ENCODE measurements at regions not wholly inside any gene's neighbourhood (a gene's known extent, or its start where the extent isn't known, plus 50 kb on each side); places are given as distances from the start of the nearest gene placed in this dataset.

- H3K27ac Mint-ChIP-seq = no peak overlapping the region
- no peak for DNase-seq
- H3K36me3 Mint-ChIP-seq (ENCODE audit: low read depth) = no peaks in the 10 kb centered on the region
- peaks cover 25% of the 10 kb centered on the region for H3K27me3 Mint-ChIP-seq
- H3K9me3 Mint-ChIP-seq = no peaks in the 10 kb centered on the region
- peaks cover 3% of the 10 kb centered on the region for H3K4me1 Mint-ChIP-seq (ENCODE audit: low read depth)
- no peak overlapping the region for H3K4me3 Mint-ChIP-seq
These were observed 84.9 kb upstream of the RTL1 start for GRCh38 chr14:100988411-100988900.

- Mint-ChIP-seq H3K4me1 (ENCODE audit: low read depth) (peaks cover 3% of the 10 kb centered on the region), H3K36me3 (ENCODE audit: low read depth) (no peaks in the 10 kb centered on the region), H3K27ac (no peak overlapping the region), H3K27me3 (peaks cover 22% of the 10 kb centered on the region), H3K4me3 (no peak overlapping the region), H3K9me3 (no peaks in the 10 kb centered on the region)
- DNase-seq = no peak
These were observed 85.4 kb upstream of the RTL1 start for GRCh38 chr14:100988956-100989355.

- H3K36me3 Mint-ChIP-seq (ENCODE audit: low read depth) = no peaks in the 10 kb centered on the region
- H3K27ac Mint-ChIP-seq = no peak overlapping the region
- H3K4me3 Mint-ChIP-seq = no peak overlapping the region
- peaks cover 20% of the 10 kb centered on the region for H3K27me3 Mint-ChIP-seq
- peaks cover 3% of the 10 kb centered on the region for H3K4me1 Mint-ChIP-seq (ENCODE audit: low read depth)
- no peak for DNase-seq
- no peaks in the 10 kb centered on the region for H3K9me3 Mint-ChIP-seq
These were observed 86.4 kb upstream of the RTL1 start for GRCh38 chr14:100989924-100990323.

- Mint-ChIP-seq H3K36me3 (ENCODE audit: low read depth) (no peaks in the 10 kb centered on the region), H3K27ac (no peak overlapping the region), H3K9me3 (no peaks in the 10 kb centered on the region), H3K4me3 (no peak overlapping the region), H3K4me1 (ENCODE audit: low read depth) (no peaks in the 10 kb centered on the region), H3K27me3 (peaks cover 39% of the 10 kb centered on the region)
- DNase-seq = no peak
These were observed 90.6 kb upstream of the RTL1 start for GRCh38 chr14:100994082-100994481.

- peaks cover 39% of the 10 kb centered on the region for H3K27me3 Mint-ChIP-seq
- no peaks in the 10 kb centered on the region for H3K4me1 Mint-ChIP-seq (ENCODE audit: low read depth)
- DNase-seq = no peak
- no peak overlapping the region for H3K4me3 Mint-ChIP-seq
- H3K9me3 Mint-ChIP-seq = no peaks in the 10 kb centered on the region
- no peaks in the 10 kb centered on the region for H3K36me3 Mint-ChIP-seq (ENCODE audit: low read depth)
- H3K27ac Mint-ChIP-seq = no peak overlapping the region
These were observed 91.3 kb upstream of the RTL1 start for GRCh38 chr14:100994756-100995330.

GRCh38 chr14:101000711-101001250 lies 97.3 kb upstream of the RTL1 start:
- H3K4me1 Mint-ChIP-seq (ENCODE audit: low read depth) = peaks cover 2% of the 10 kb centered on the region
- DNase-seq = no peak
- H3K9me3 Mint-ChIP-seq = no peaks in the 10 kb centered on the region
- H3K27ac Mint-ChIP-seq = no peak overlapping the region
- no peak overlapping the region for H3K4me3 Mint-ChIP-seq
- no peaks in the 10 kb centered on the region for H3K36me3 Mint-ChIP-seq (ENCODE audit: low read depth)
- H3K27me3 Mint-ChIP-seq = peaks cover 57% of the 10 kb centered on the region

- peaks cover 2% of the 10 kb centered on the region for H3K4me1 Mint-ChIP-seq (ENCODE audit: low read depth)
- DNase-seq = no peak
- no peak overlapping the region for H3K27ac Mint-ChIP-seq
- no peaks in the 10 kb centered on the region for H3K9me3 Mint-ChIP-seq
- H3K27me3 Mint-ChIP-seq = peaks cover 57% of the 10 kb centered on the region
- no peaks in the 10 kb centered on the region for H3K36me3 Mint-ChIP-seq (ENCODE audit: low read depth)
- H3K4me3 Mint-ChIP-seq = no peak overlapping the region
These were observed 98.0 kb upstream of the RTL1 start for GRCh38 chr14:101001311-101002069.

GRCh38 chr14:101002738-101003137 lies 99.2 kb upstream of the RTL1 start:
- Mint-ChIP-seq H3K9me3 (no peaks in the 10 kb centered on the region), H3K36me3 (ENCODE audit: low read depth) (no peaks in the 10 kb centered on the region), H3K4me3 (no peak overlapping the region)

GRCh38 chr14:101004176-101004575 lies 100.7 kb upstream of the RTL1 start:
- Mint-ChIP-seq H3K27me3 (peaks cover 54% of the 10 kb centered on the region), H3K36me3 (ENCODE audit: low read depth) (no peaks in the 10 kb centered on the region), H3K9me3 (no peaks in the 10 kb centered on the region), H3K4me3 (no peak overlapping the region), H3K27ac (no peak overlapping the region), H3K4me1 (ENCODE audit: low read depth) (peaks cover 2% of the 10 kb centered on the region)
- no peak for DNase-seq

More at GRCh38 chr14:101002738-101003137, 99.2 kb upstream of the RTL1 start:
- peaks cover 2% of the 10 kb centered on the region for H3K4me1 Mint-ChIP-seq (ENCODE audit: low read depth)
- H3K27ac Mint-ChIP-seq = no peak overlapping the region
- DNase-seq = no peak
- H3K27me3 Mint-ChIP-seq = peaks cover 60% of the 10 kb centered on the region

- H3K27me3 Mint-ChIP-seq = peaks cover 54% of the 10 kb centered on the region
- no peak overlapping the region for H3K27ac Mint-ChIP-seq
- no peak for DNase-seq
- H3K9me3 Mint-ChIP-seq = no peaks in the 10 kb centered on the region
- H3K4me3 Mint-ChIP-seq = no peak overlapping the region
- H3K36me3 Mint-ChIP-seq (ENCODE audit: low read depth) = no peaks in the 10 kb centered on the region
- H3K4me1 Mint-ChIP-seq (ENCODE audit: low read depth) = peaks cover 2% of the 10 kb centered on the region
These were observed 101.4 kb upstream of the RTL1 start for GRCh38 chr14:101004954-101005353.

- Mint-ChIP-seq H3K4me3 (no peak overlapping the region), H3K27me3 (peaks cover 54% of the 10 kb centered on the region), H3K27ac (no peak overlapping the region), H3K9me3 (no peaks in the 10 kb centered on the region), H3K4me1 (ENCODE audit: low read depth) (peaks cover 2% of the 10 kb centered on the region), H3K36me3 (ENCODE audit: low read depth) (no peaks in the 10 kb centered on the region)
- DNase-seq = no peak
These were observed 101.9 kb upstream of the RTL1 start for GRCh38 chr14:101005447-101005846.

GRCh38 chr14:101006008-101006407 lies 102.5 kb upstream of the RTL1 start:
- Mint-ChIP-seq H3K4me1 (ENCODE audit: low read depth) (peaks cover under 1% of the 10 kb centered on the region), H3K36me3 (ENCODE audit: low read depth) (no peaks in the 10 kb centered on the region), H3K4me3 (no peak overlapping the region), H3K27ac (no peak overlapping the region), H3K9me3 (no peaks in the 10 kb centered on the region), H3K27me3 (peaks cover 50% of the 10 kb centered on the region)
- DNase-seq = no peak

- no peaks in the 10 kb centered on the region for H3K36me3 Mint-ChIP-seq (ENCODE audit: low read depth)
- no peak overlapping the region for H3K27ac Mint-ChIP-seq
- no peaks in the 10 kb centered on the region for H3K4me1 Mint-ChIP-seq (ENCODE audit: low read depth)
- H3K9me3 Mint-ChIP-seq = peaks cover 7% of the 10 kb centered on the region
- DNase-seq = no peak
- H3K27me3 Mint-ChIP-seq = peaks cover 44% of the 10 kb centered on the region
- H3K4me3 Mint-ChIP-seq = no peak overlapping the region
These were observed 103.6 kb upstream of the RTL1 start for GRCh38 chr14:101007004-101007614.

GRCh38 chr14:101007765-101008164 lies 104.2 kb upstream of the RTL1 start:
- Mint-ChIP-seq H3K36me3 (ENCODE audit: low read depth) (no peaks in the 10 kb centered on the region), H3K9me3 (peaks cover 10% of the 10 kb centered on the region), H3K4me3 (no peak overlapping the region), H3K4me1 (ENCODE audit: low read depth) (no peaks in the 10 kb centered on the region), H3K27me3 (peaks cover 38% of the 10 kb centered on the region), H3K27ac (no peak overlapping the region)
- DNase-seq = no peak

GRCh38 chr14:101008196-101008595 lies 104.7 kb upstream of the RTL1 start:
- Mint-ChIP-seq H3K27ac (no peak overlapping the region), H3K27me3 (peaks cover 37% of the 10 kb centered on the region), H3K4me1 (ENCODE audit: low read depth) (no peaks in the 10 kb centered on the region), H3K4me3 (no peak overlapping the region), H3K9me3 (peaks cover 10% of the 10 kb centered on the region), H3K36me3 (ENCODE audit: low read depth) (no peaks in the 10 kb centered on the region)
- no peak for DNase-seq
